Neural progenitor cell (in vitro differentiated cells): ENCODE measurements at regions not wholly inside any gene's neighbourhood (a gene's known extent, or its start where the extent isn't known, plus 50 kb on each side); places are given as distances from the start of the nearest gene placed in this dataset.

Experiments used
- DNase-seq: peaks from one replicate; pipeline ENCODE4 v3.0.0-alpha.2; 2016; ENCODE audit warnings: low spot score
- H2AFZ ChIP-seq: fragments of 200-600 bp; sonication (generic); replicated peaks from 2 replicates; pipeline ENCODE4 v1.6.1; 2016; ENCODE audit warnings: antibody characterized with exemption
- H3F3A ChIP-seq: fragments of 200-600 bp; sonication (generic); 2 replicates; pipeline ENCODE4 v1.6.1; 2016; ENCODE audit warnings: antibody characterized with exemption, low read depth
- H3K27ac ChIP-seq: fragments of 200-600 bp; sonication (generic); 2 replicates; pipeline ENCODE4 v1.5.1; 2016; ENCODE audit warnings: mild to moderate bottlenecking
- H3K27me3 ChIP-seq: fragments of 200-600 bp; sonication (generic); 2 replicates; pipeline ENCODE4 v1.6.1; 2016; ENCODE audit warnings: mild to moderate bottlenecking, moderate library complexity
- H3K36me3 ChIP-seq: fragments of 200-600 bp; sonication (generic); 2 replicates; pipeline ENCODE4 v1.5.1; 2016
- H3K4me1 ChIP-seq: fragments of 200-600 bp; sonication (generic); 2 replicates; pipeline ENCODE4 v1.6.1; 2016; ENCODE audit warnings: mixed run types
- H3K4me2 ChIP-seq: fragments of 200-600 bp; sonication (generic); 2 replicates; pipeline ENCODE4 v1.6.1; 2016
- H3K4me3 ChIP-seq: fragments of 200-600 bp; sonication (generic); 2 replicates; pipeline ENCODE4 v1.5.1; 2016
- H3K79me2 ChIP-seq: fragments of 200-600 bp; sonication (generic); 2 replicates; pipeline ENCODE4 v1.6.1; 2016; ENCODE audit warnings: low read depth
- H3K9ac ChIP-seq: fragments of 200-600 bp; sonication (generic); 2 replicates; pipeline ENCODE4 v1.6.1; 2016
- H3K9me3 ChIP-seq: fragments of 200-600 bp; sonication (generic); 2 replicates; pipeline ENCODE4 v1.5.1; 2016; ENCODE audit warnings: low read depth
- H4K20me1 ChIP-seq: fragments of 200-600 bp; sonication (generic); 2 replicates; pipeline ENCODE4 v1.6.1; 2016; ENCODE audit warnings: low read depth
- H3K27ac Mint-ChIP-seq: 3 replicates; pipeline ENCODE4 v1.8.0; 2021; ENCODE audit warnings: mixed read lengths
- H3K27me3 Mint-ChIP-seq: 2 replicates; pipeline ENCODE4 v1.8.0; 2022; ENCODE audit warnings: low read depth, mild to moderate bottlenecking, inconsistent platforms, moderate library complexity, mixed read lengths; ENCODE audit not compliant: insufficient read depth
- H3K36me3 Mint-ChIP-seq: 3 replicates; pipeline ENCODE4 v1.8.0; 2021; ENCODE audit warnings: mixed read lengths
- H3K4me1 Mint-ChIP-seq: 3 replicates; pipeline ENCODE4 v1.8.0; 2021; ENCODE audit warnings: mixed read lengths
- H3K4me3 Mint-ChIP-seq: 3 replicates; pipeline ENCODE4 v1.8.0; 2021; ENCODE audit warnings: mild to moderate bottlenecking, moderate library complexity, mixed read lengths
- H3K9me3 Mint-ChIP-seq: 3 replicates; pipeline ENCODE4 v1.8.0; 2020; ENCODE audit warnings: mixed read lengths
- EZH2 ChIP-seq: fragments of 200-600 bp; sonication (generic); IDR thresholded peaks from 2 replicates; pipeline ENCODE4 v1.6.1; 2017; ENCODE audit warnings: antibody characterized with exemption, mild to moderate bottlenecking, moderate library complexity
- EZH2phosphoT487 ChIP-seq: fragments of 200-600 bp; sonication (generic); IDR thresholded peaks from 2 replicates; pipeline ENCODE4 v1.6.1; 2017; ENCODE audit warnings: antibody characterized with exemption
- TF ChIP-seq, protein P1 (sequence below): fragments of 200-600 bp; sonication (generic); IDR thresholded peaks from 2 replicates; pipeline ENCODE4 v1.5.1; 2017; ENCODE audit warnings: antibody characterized with exemption, mild to moderate bottlenecking

DNA sequence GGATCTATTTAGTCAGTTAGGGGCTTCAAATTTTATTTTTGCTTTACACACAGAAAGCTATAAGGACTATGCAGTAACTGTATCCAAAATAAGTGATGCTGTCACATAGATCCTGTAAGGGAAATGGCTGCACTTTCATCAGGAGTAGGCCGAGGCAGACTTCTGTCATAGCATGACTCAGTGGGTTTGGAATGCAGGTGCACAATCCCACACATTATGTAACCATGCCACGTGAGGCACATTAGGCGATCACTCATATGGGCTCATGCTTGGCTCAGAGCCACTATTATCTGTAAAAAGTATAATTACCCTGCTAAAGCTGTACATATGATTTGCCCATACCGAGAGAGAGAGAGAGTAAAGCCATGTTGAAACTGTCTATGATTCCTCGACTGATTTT is 1189.4 kb upstream of the EYS start:
- H3K36me3 Mint-ChIP-seq, result no peaks in the 10 kb centered on the region
- H3K4me3 Mint-ChIP-seq, result no peak overlapping the region
- TF ChIP-seq EZH2 (no peak), EZH2phosphoT487 (no peak)
- TF ChIP-seq, protein P1, sequence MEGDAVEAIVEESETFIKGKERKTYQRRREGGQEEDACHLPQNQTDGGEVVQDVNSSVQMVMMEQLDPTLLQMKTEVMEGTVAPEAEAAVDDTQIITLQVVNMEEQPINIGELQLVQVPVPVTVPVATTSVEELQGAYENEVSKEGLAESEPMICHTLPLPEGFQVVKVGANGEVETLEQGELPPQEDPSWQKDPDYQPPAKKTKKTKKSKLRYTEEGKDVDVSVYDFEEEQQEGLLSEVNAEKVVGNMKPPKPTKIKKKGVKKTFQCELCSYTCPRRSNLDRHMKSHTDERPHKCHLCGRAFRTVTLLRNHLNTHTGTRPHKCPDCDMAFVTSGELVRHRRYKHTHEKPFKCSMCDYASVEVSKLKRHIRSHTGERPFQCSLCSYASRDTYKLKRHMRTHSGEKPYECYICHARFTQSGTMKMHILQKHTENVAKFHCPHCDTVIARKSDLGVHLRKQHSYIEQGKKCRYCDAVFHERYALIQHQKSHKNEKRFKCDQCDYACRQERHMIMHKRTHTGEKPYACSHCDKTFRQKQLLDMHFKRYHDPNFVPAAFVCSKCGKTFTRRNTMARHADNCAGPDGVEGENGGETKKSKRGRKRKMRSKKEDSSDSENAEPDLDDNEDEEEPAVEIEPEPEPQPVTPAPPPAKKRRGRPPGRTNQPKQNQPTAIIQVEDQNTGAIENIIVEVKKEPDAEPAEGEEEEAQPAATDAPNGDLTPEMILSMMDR, result no peak
- H2AFZ ChIP-seq, result no peak overlapping the region
- H3K27me3 ChIP-seq, result no peaks in the 10 kb centered on the region
- peaks cover 17% of the 10 kb centered on the region for H3K9me3 Mint-ChIP-seq
- H4K20me1 ChIP-seq, result no peaks in the 10 kb centered on the region
- H3K79me2 ChIP-seq, result no peaks in the 10 kb centered on the region
- no peak overlapping the region for H3K9ac ChIP-seq
- H3F3A ChIP-seq, result no peaks in the 10 kb centered on the region
- H3K4me3 ChIP-seq, result no peak overlapping the region
- H3K4me1 Mint-ChIP-seq, result peaks cover 2% of the 10 kb centered on the region
- H3K27me3 Mint-ChIP-seq, result peaks cover 7% of the 10 kb centered on the region
- no peak overlapping the region for H3K27ac ChIP-seq
- no peaks in the 10 kb centered on the region for H3K36me3 ChIP-seq
- H3K4me2 ChIP-seq, result no peak overlapping the region
- no peak overlapping the region for H3K27ac Mint-ChIP-seq
- no peak for DNase-seq
- no peaks in the 10 kb centered on the region for H3K9me3 ChIP-seq
- H3K4me1 ChIP-seq, result no peaks in the 10 kb centered on the region

DNA sequence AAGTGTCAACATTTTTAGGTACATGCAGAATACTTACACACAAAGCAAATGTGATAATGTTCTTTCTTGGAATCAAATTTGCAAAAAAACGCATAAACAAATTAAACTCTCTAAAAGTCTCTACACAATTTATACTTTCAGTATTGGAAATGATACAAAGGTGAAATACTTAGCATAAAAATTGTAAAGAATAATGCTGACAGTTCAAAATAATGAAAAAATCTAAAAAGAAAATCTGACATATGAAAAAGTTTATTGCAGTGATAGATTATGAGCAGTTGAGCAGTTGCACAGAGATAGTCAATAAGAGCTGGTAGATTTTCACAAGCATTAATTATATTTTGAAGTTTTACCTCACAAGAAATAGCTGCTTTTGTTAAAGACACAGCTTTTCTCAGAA is 1176.4 kb upstream of the EYS start:
- H3K4me3 Mint-ChIP-seq, result no peak overlapping the region
- TF ChIP-seq, protein P1, result no peak
- TF ChIP-seq EZH2phosphoT487 (no peak), EZH2 (no peak)

DNA sequence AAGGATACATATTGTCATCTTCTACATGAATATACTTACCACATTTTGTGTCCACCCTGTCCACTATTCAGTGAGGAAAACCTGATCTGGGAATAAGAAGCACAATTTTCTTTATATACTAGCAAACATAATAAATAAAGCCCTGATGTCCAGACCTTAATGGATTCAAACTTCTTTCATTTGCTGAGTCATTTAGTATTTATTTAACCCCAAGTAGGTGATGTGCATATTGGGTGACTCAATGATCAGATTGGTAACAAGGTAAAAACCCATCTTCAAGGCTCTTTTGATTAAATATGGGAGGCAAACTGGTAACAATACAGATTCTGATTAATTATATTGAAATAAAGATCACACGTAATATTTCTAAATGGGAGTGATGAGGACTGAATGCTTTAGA is 1159.8 kb upstream of the EYS start:
- no peak overlapping the region for H3K4me2 ChIP-seq
- H3K27ac Mint-ChIP-seq, result no peak overlapping the region
- H3K9ac ChIP-seq, result no peak overlapping the region
- no peaks in the 10 kb centered on the region for H3K4me1 Mint-ChIP-seq
- H3K4me3 ChIP-seq, result no peak overlapping the region
- no peaks in the 10 kb centered on the region for H3K4me1 ChIP-seq
- no peaks in the 10 kb centered on the region for H3K79me2 ChIP-seq
- H3K27ac ChIP-seq, result no peak overlapping the region
- TF ChIP-seq EZH2 (no peak), EZH2phosphoT487 (no peak)
- TF ChIP-seq, protein P1, result no peak
- H3K9me3 Mint-ChIP-seq, result peaks cover 4% of the 10 kb centered on the region
- no peak for DNase-seq
- H2AFZ ChIP-seq, result no peak overlapping the region
- H3K4me3 Mint-ChIP-seq, result no peak overlapping the region
- no peaks in the 10 kb centered on the region for H3F3A ChIP-seq
- H3K27me3 ChIP-seq, result no peaks in the 10 kb centered on the region
- no peaks in the 10 kb centered on the region for H4K20me1 ChIP-seq
- no peaks in the 10 kb centered on the region for H3K27me3 Mint-ChIP-seq
- H3K36me3 ChIP-seq, result peaks cover 8% of the 10 kb centered on the region
- no peaks in the 10 kb centered on the region for H3K36me3 Mint-ChIP-seq
- no peaks in the 10 kb centered on the region for H3K9me3 ChIP-seq

More for the DNA sequence above, 1176.4 kb upstream of the EYS start:
- Histone ChIP-seq H3K4me3 (no peak overlapping the region), H3K9ac (no peak overlapping the region), H3K27me3 (no peaks in the 10 kb centered on the region), H3K4me2 (no peak overlapping the region), H2AFZ (no peak overlapping the region), H3K36me3 (no peaks in the 10 kb centered on the region), H3K27ac (no peak overlapping the region), H3F3A (no peaks in the 10 kb centered on the region), H3K4me1 (no peaks in the 10 kb centered on the region), H3K9me3 (no peaks in the 10 kb centered on the region), H3K79me2 (no peaks in the 10 kb centered on the region), H4K20me1 (no peaks in the 10 kb centered on the region)
- Mint-ChIP-seq H3K27me3 (peaks cover 2% of the 10 kb centered on the region), H3K36me3 (no peaks in the 10 kb centered on the region), H3K27ac (no peak overlapping the region), H3K9me3 (peaks cover 26% of the 10 kb centered on the region), H3K4me1 (no peaks in the 10 kb centered on the region)
- DNase-seq, result no peak

DNA sequence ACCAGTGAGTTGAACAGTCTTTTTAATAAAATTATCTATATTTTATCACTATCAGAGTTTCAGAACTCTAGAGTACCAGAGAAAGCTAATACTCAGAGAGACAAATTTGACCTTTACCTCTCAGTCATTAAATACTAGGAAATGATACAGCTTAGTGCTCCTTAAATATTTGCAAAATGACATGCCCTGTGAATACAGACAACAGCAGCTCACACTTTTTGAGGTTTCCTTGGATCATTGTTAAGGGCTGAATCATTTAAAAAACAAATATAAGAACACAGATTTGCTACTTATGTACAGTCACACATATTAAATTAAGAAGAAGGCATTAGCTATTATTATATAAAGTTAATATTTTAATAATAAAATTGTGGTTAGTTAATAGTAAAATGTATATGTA is 1158.7 kb upstream of the EYS start:
- peaks cover 8% of the 10 kb centered on the region for H3K36me3 ChIP-seq
- no peaks in the 10 kb centered on the region for H3F3A ChIP-seq
- peaks cover 2% of the 10 kb centered on the region for H3K9me3 Mint-ChIP-seq
- no peak for TF ChIP-seq EZH2
- TF ChIP-seq EZH2phosphoT487, result no peak
- TF ChIP-seq, protein P1, result no peak
- H3K4me2 ChIP-seq, result no peak overlapping the region
- H3K4me3 ChIP-seq, result no peak overlapping the region
- H3K27ac ChIP-seq, result no peak overlapping the region
- no peak overlapping the region for H3K9ac ChIP-seq
- no peak for DNase-seq
- no peak overlapping the region for H2AFZ ChIP-seq
- no peak overlapping the region for H3K27ac Mint-ChIP-seq
- no peaks in the 10 kb centered on the region for H3K4me1 ChIP-seq
- H3K36me3 Mint-ChIP-seq, result no peaks in the 10 kb centered on the region
- H3K4me3 Mint-ChIP-seq, result no peak overlapping the region
- no peaks in the 10 kb centered on the region for H4K20me1 ChIP-seq
- H3K27me3 Mint-ChIP-seq, result no peaks in the 10 kb centered on the region
- H3K79me2 ChIP-seq, result no peaks in the 10 kb centered on the region
- H3K9me3 ChIP-seq, result no peaks in the 10 kb centered on the region
- H3K27me3 ChIP-seq, result no peaks in the 10 kb centered on the region
- H3K4me1 Mint-ChIP-seq, result no peaks in the 10 kb centered on the region
